Ishikawa (cell line): ENCODE measurements at regions not wholly inside any gene's neighbourhood (a gene's known extent, or its start where the extent isn't known, plus 50 kb on each side); places are given as distances from the start of the nearest gene placed in this dataset.

Experiments
- CEBPB ChIP-seq: IDR thresholded peaks from 2 replicates; pipeline ENCODE4 v1.6.1; 2012
- CREB1 ChIP-seq: IDR thresholded peaks from 2 replicates; pipeline ENCODE4 v1.6.1; 2012; ENCODE audit warnings: low read depth
- EGR1 ChIP-seq: IDR thresholded peaks from 2 replicates; pipeline ENCODE4 v1.6.1; 2012
- EP300 ChIP-seq: IDR thresholded peaks from 2 replicates; pipeline ENCODE4 v1.6.1; 2012; ENCODE audit warnings: borderline replicate concordance
- FOXM1 ChIP-seq: IDR thresholded peaks from 2 replicates; pipeline ENCODE4 v1.6.1; 2012; ENCODE audit warnings: low read depth, borderline replicate concordance
- MAX ChIP-seq: IDR thresholded peaks from 2 replicates; pipeline ENCODE4 v1.6.1; 2012
- NFIC ChIP-seq: IDR thresholded peaks from 2 replicates; pipeline ENCODE4 v1.6.1; 2012
- RAD21 ChIP-seq: IDR thresholded peaks from 2 replicates; pipeline ENCODE4 v1.6.1; 2012; ENCODE audit warnings: low read depth
- TAF1 ChIP-seq: IDR thresholded peaks from 2 replicates; pipeline ENCODE4 v1.6.1; 2012; ENCODE audit warnings: low read depth, mild to moderate bottlenecking
- TCF12 ChIP-seq: IDR thresholded peaks from 2 replicates; pipeline ENCODE4 v1.6.1; 2012; ENCODE audit warnings: low read depth
- TEAD4 ChIP-seq: IDR thresholded peaks from 2 replicates; pipeline ENCODE4 v1.6.1; 2012
- YY1 ChIP-seq: IDR thresholded peaks from 2 replicates; pipeline ENCODE4 v1.6.1; 2012; ENCODE audit warnings: low read depth
- ZBTB7A ChIP-seq: IDR thresholded peaks from 2 replicates; pipeline ENCODE4 v1.6.1; 2012; ENCODE audit warnings: low read depth
- TF ChIP-seq, protein P1 (sequence below): IDR thresholded peaks from 2 replicates; pipeline ENCODE4 v1.6.1; 2012
- TF ChIP-seq, protein P2 (sequence below): IDR thresholded peaks from 2 replicates; pipeline ENCODE4 v1.6.1; 2012; ENCODE audit warnings: low read depth, mild to moderate bottlenecking

GRCh38 chr18:29096079-29096770 lies 919.3 kb upstream of the CDH2 start:
- TF ChIP-seq EGR1 (no peak), MAX (no peak), RAD21 (no peak)

DNA sequence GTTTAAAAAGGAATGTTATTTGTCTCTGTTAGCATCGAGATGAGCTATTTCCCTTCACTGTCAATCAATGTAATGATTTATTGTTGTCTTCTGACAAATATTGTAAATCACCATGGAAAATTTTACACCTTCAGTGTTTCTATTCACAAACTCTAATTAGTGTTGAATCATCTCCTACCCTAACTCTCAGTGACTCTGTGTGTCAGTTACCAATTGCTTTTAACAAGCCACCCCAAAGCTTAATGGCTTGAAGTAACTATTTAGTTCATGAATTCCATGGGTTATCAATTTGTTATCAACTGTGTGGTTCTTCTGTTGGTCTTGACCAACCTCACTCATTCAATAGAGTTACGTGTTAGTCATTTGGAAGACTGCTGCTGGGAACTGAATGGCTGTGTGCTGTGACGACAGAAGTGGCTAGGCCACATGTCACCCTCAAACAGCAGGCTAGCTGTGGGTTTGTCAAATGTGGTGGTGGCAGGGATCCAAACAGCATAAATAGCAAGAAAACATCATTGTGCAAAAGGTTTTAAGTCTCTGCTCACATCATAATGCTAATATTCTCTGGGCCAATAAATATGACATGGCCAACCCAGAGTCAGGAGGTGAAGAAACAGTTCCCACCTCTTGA lies 910.8 kb upstream of the CDH2 start:
- no peak for TF ChIP-seq ZBTB7A
- no peak for TF ChIP-seq CEBPB
- TF ChIP-seq TCF12, result no peak
- TF ChIP-seq RAD21, result no peak
- TF ChIP-seq, protein P1, sequence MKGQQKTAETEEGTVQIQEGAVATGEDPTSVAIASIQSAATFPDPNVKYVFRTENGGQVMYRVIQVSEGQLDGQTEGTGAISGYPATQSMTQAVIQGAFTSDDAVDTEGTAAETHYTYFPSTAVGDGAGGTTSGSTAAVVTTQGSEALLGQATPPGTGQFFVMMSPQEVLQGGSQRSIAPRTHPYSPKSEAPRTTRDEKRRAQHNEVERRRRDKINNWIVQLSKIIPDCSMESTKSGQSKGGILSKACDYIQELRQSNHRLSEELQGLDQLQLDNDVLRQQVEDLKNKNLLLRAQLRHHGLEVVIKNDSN, result no peak
- no peak for TF ChIP-seq FOXM1
- TF ChIP-seq CREB1, result no peak
- TF ChIP-seq TEAD4, result no peak
- TF ChIP-seq EGR1, result no peak
- no peak for TF ChIP-seq NFIC
- no peak for TF ChIP-seq TAF1
- TF ChIP-seq, protein P2, sequence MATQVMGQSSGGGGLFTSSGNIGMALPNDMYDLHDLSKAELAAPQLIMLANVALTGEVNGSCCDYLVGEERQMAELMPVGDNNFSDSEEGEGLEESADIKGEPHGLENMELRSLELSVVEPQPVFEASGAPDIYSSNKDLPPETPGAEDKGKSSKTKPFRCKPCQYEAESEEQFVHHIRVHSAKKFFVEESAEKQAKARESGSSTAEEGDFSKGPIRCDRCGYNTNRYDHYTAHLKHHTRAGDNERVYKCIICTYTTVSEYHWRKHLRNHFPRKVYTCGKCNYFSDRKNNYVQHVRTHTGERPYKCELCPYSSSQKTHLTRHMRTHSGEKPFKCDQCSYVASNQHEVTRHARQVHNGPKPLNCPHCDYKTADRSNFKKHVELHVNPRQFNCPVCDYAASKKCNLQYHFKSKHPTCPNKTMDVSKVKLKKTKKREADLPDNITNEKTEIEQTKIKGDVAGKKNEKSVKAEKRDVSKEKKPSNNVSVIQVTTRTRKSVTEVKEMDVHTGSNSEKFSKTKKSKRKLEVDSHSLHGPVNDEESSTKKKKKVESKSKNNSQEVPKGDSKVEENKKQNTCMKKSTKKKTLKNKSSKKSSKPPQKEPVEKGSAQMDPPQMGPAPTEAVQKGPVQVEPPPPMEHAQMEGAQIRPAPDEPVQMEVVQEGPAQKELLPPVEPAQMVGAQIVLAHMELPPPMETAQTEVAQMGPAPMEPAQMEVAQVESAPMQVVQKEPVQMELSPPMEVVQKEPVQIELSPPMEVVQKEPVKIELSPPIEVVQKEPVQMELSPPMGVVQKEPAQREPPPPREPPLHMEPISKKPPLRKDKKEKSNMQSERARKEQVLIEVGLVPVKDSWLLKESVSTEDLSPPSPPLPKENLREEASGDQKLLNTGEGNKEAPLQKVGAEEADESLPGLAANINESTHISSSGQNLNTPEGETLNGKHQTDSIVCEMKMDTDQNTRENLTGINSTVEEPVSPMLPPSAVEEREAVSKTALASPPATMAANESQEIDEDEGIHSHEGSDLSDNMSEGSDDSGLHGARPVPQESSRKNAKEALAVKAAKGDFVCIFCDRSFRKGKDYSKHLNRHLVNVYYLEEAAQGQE, result no peak
- TF ChIP-seq EP300, result no peak

DNA sequence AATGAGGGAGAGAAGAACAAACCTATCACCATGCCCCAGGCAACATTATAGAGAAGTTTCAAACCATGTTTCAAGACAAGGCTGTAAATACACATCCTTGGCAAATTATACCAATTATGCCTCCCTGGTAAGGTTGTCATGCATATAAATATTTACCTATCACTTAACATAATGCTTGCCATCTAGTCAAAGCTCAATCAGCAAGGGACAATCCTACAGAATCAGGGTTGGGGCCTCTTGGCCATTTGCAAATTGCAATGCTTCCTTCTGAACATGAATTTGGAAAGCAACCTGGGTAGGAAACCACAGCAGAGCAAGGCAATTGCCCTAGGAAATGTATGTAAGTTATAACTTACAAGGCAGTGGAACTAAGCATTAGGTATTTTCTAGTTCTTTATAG lies 907.2 kb upstream of the CDH2 start:
- no peak for TF ChIP-seq CREB1
- TF ChIP-seq, protein P1, result no peak
- TF ChIP-seq, protein P2, result no peak
- TF ChIP-seq TAF1, result no peak
- no peak for TF ChIP-seq NFIC
- no peak for TF ChIP-seq YY1
- TF ChIP-seq TEAD4, result no peak
- TF ChIP-seq FOXM1, result no peak
- no peak for TF ChIP-seq RAD21
- no peak for TF ChIP-seq MAX
- TF ChIP-seq EGR1, result no peak

DNA sequence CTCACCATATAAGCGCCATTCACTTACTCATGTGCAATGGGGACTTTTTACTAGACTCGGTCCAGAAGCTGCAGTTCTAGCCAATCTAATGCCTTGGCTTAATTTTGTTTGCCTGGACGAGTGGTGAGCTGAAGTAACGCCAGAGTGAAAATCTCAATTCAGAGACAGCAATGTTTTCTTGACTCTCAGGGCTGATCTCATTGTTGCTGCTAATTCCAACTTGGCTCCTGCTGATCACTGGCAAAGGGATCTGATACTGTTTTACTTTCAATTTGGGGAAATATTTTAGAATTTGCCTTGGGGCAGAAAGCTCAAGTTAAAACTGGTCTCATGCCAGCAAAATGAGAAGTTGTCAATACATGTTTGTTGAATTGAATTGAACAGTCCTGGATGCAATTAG lies 906.6 kb upstream of the CDH2 start:
- TF ChIP-seq NFIC (no peak), EP300 (no peak), TAF1 (no peak), EGR1 (no peak), CREB1 (no peak), MAX (no peak), TCF12 (no peak), ZBTB7A (no peak), RAD21 (no peak), FOXM1 (no peak), YY1 (no peak), CEBPB (no peak)
- TF ChIP-seq, protein P2, result no peak
- TF ChIP-seq, protein P1, result no peak
